HG02943 (cell line): ENCODE measurements at regions not wholly inside any gene's neighbourhood (a gene's known extent, or its start where the extent isn't known, plus 50 kb on each side); places are given as distances from the start of the nearest gene placed in this dataset.
"Not testable (repeated sequence)": the region's sequence is repeated elsewhere in the genome, so short reads cannot be mapped to it uniquely, and the experiment has no call there.

Experiments
- ATAC-seq: cut with Tn5 transposase; IDR thresholded peaks from one replicate; pipeline ENCODE4 v1.9.1; 2021; ENCODE audit warnings: mild to moderate bottlenecking, low read depth, moderate library complexity; ENCODE audit not compliant: unreplicated experiment

GRCh38 chr6:21740376-21741124 lies 147.0 kb downstream of the SOX4 start:
- ATAC-seq: no peak

- no peak for ATAC-seq
These were observed 147.9 kb downstream of the SOX4 start for GRCh38 chr6:21741221-21742109.

- ATAC-seq: no peak
These were observed 148.7 kb downstream of the SOX4 start for GRCh38 chr6:21742238-21742660.

- no peak for ATAC-seq
These were observed 150.8 kb downstream of the SOX4 start for GRCh38 chr6:21744331-21744730.

- no peak for ATAC-seq
These were observed 152.2 kb downstream of the SOX4 start for GRCh38 chr6:21745543-21746337.

- ATAC-seq: no peak
These were observed 153.9 kb downstream of the SOX4 start for GRCh38 chr6:21747441-21747840.

- no peak for ATAC-seq
These were observed 154.9 kb downstream of the SOX4 start for GRCh38 chr6:21748343-21749056.

GRCh38 chr6:21749754-21750153 lies 156.2 kb downstream of the SOX4 start:
- ATAC-seq: no peak

GRCh38 chr6:21750575-21750974 lies 157.0 kb downstream of the SOX4 start:
- no peak for ATAC-seq

GRCh38 chr6:21751608-21752007 lies 158.1 kb downstream of the SOX4 start:
- ATAC-seq: no peak

- ATAC-seq: no peak
These were observed 158.7 kb downstream of the SOX4 start for GRCh38 chr6:21752054-21752811.

- ATAC-seq: no peak
These were observed 159.9 kb downstream of the SOX4 start for GRCh38 chr6:21753241-21754108.

- no peak for ATAC-seq
These were observed 161.3 kb downstream of the SOX4 start for GRCh38 chr6:21754891-21755290.

GRCh38 chr6:21756487-21756886 lies 162.9 kb downstream of the SOX4 start:
- ATAC-seq: no peak

- ATAC-seq: not testable (repeated sequence)
These were observed 163.8 kb downstream of the SOX4 start for GRCh38 chr6:21757392-21757791.

- ATAC-seq: no peak
These were observed 166.2 kb downstream of the SOX4 start for GRCh38 chr6:21759721-21760120.

GRCh38 chr6:21761053-21761730 lies 167.6 kb downstream of the SOX4 start:
- not testable (repeated sequence) for ATAC-seq

- no peak for ATAC-seq
These were observed 171.4 kb downstream of the SOX4 start for GRCh38 chr6:21764989-21765388.
